H9 (cell line): ENCODE measurements at regions not wholly inside any gene's neighbourhood (a gene's known extent, or its start where the extent isn't known, plus 50 kb on each side); places are given as distances from the start of the nearest gene placed in this dataset.

Experiments used
- DNase-seq: peaks from one replicate; pipeline ENCODE4 v3.0.0-alpha.2; 2017
- H2AFZ ChIP-seq: one replicate; pipeline ENCODE4 v1.6.1; 2013; ENCODE audit warnings: mild to moderate bottlenecking, low read length, control low read depth, moderate library complexity
- H2AK5ac ChIP-seq: 2 replicates; pipeline ENCODE4 v1.6.1; 2013; ENCODE audit warnings: low read length, control low read depth, mixed read lengths; ENCODE audit not compliant: insufficient read length
- H2BK120ac ChIP-seq: one replicate; pipeline ENCODE4 v1.6.1; 2013; ENCODE audit warnings: low read depth, mild to moderate bottlenecking, low read length, control low read depth, inconsistent platforms; ENCODE audit not compliant: poor library complexity, severe bottlenecking
- H2BK12ac ChIP-seq: 2 replicates; pipeline ENCODE4 v1.6.1; 2013; ENCODE audit warnings: low read length, control low read depth, mixed read lengths, low read depth; ENCODE audit not compliant: insufficient read length
- H2BK15ac ChIP-seq: 2 replicates; pipeline ENCODE4 v1.6.1; 2013; ENCODE audit warnings: low read depth, low read length, control low read depth
- H2BK20ac ChIP-seq: one replicate; pipeline ENCODE4 v1.6.1; 2013; ENCODE audit warnings: low read depth, mild to moderate bottlenecking, low read length, control low read depth, inconsistent platforms; ENCODE audit not compliant: poor library complexity, severe bottlenecking
- H2BK5ac ChIP-seq: 2 replicates; pipeline ENCODE4 v1.6.1; 2013; ENCODE audit warnings: low read length, control low read depth, mixed read lengths; ENCODE audit not compliant: insufficient read length
- H3K14ac ChIP-seq: 2 replicates; pipeline ENCODE4 v1.6.1; 2013; ENCODE audit warnings: low read length, control low read depth; ENCODE audit not compliant: insufficient read depth
- H3K18ac ChIP-seq: 2 replicates; pipeline ENCODE4 v1.6.1; 2013; ENCODE audit warnings: low read depth, mild to moderate bottlenecking, mixed read lengths, low read length, control low read depth; ENCODE audit not compliant: insufficient read length
- H3K23ac ChIP-seq: 2 replicates; pipeline ENCODE4 v1.6.1; 2013; ENCODE audit warnings: low read length, control low read depth, mixed read lengths, low read depth; ENCODE audit not compliant: insufficient read length
- H3K23me2 ChIP-seq: 2 replicates; pipeline ENCODE4 v1.6.1; 2013; ENCODE audit warnings: low read depth, mild to moderate bottlenecking, mixed read lengths, low read length, control low read depth; ENCODE audit not compliant: insufficient read length, poor library complexity, severe bottlenecking
- H3K27ac ChIP-seq: 2 replicates; pipeline ENCODE4 v1.5.1; 2013; ENCODE audit warnings: low read length, control low read depth, mixed read lengths, low read depth; ENCODE audit not compliant: insufficient read length
- H3K27me3 ChIP-seq: 2 replicates; pipeline ENCODE4 v1.6.1; 2013; ENCODE audit warnings: low read length, control low read depth, inconsistent platforms; ENCODE audit not compliant: insufficient read depth
- H3K4ac ChIP-seq: 2 replicates; pipeline ENCODE4 v1.6.1; 2013; ENCODE audit warnings: low read depth, mild to moderate bottlenecking, control low read depth, inconsistent platforms, low read length, moderate library complexity
- H3K4me1 ChIP-seq: 2 replicates; pipeline ENCODE4 v1.6.1; 2013; ENCODE audit warnings: low read length, control low read depth, inconsistent platforms; ENCODE audit not compliant: insufficient read depth
- H3K4me2 ChIP-seq: 2 replicates; pipeline ENCODE4 v1.6.1; 2013; ENCODE audit warnings: low read length, control low read depth, mixed read lengths; ENCODE audit not compliant: insufficient read length, insufficient read depth
- H3K56ac ChIP-seq: 2 replicates; pipeline ENCODE4 v1.6.1; 2013; ENCODE audit warnings: low read depth, mild to moderate bottlenecking, mixed read lengths, low read length, control low read depth; ENCODE audit not compliant: insufficient read length
- H3K79me1 ChIP-seq: 2 replicates; pipeline ENCODE4 v1.6.1; 2013; ENCODE audit warnings: low read depth, mild to moderate bottlenecking, moderate library complexity, low read length, control low read depth, inconsistent platforms; ENCODE audit not compliant: insufficient read depth, poor library complexity, severe bottlenecking
- H3K79me2 ChIP-seq: 2 replicates; pipeline ENCODE4 v1.6.1; 2013; ENCODE audit warnings: low read length, control low read depth, inconsistent platforms; ENCODE audit not compliant: insufficient read depth
- H3K9ac ChIP-seq: 2 replicates; pipeline ENCODE4 v1.6.1; 2013; ENCODE audit warnings: low read length, control low read depth, mixed read lengths; ENCODE audit not compliant: insufficient read length; ENCODE audit errors: extremely low read depth
- H3K9me3 ChIP-seq: one replicate; pipeline ENCODE4 v1.6.1; 2013; ENCODE audit warnings: low read depth, low read length, inconsistent platforms; ENCODE audit not compliant: control insufficient read depth
- H3T11ph ChIP-seq: one replicate; pipeline ENCODE4 v1.6.1; 2013; ENCODE audit warnings: mild to moderate bottlenecking, low read length, control low read depth, inconsistent platforms
- H4K20me1 ChIP-seq: one replicate; pipeline ENCODE4 v1.6.1; 2013; ENCODE audit not compliant: control insufficient read depth, insufficient read length, insufficient read depth
- H4K5ac ChIP-seq: 2 replicates; pipeline ENCODE4 v1.6.1; 2013; ENCODE audit warnings: low read depth, mild to moderate bottlenecking, mixed read lengths, low read length, control low read depth; ENCODE audit not compliant: insufficient read length
- H4K8ac ChIP-seq: replicated peaks from 2 replicates; pipeline ENCODE4 v1.6.1; 2013; ENCODE audit warnings: low read length, control low read depth, mixed read lengths, low read depth; ENCODE audit not compliant: insufficient read length
- H4K91ac ChIP-seq: 2 replicates; pipeline ENCODE4 v1.6.1; 2013; ENCODE audit warnings: low read depth, mild to moderate bottlenecking, moderate library complexity, mixed read lengths, low read length, control low read depth; ENCODE audit not compliant: insufficient read length
- H3K27ac Mint-ChIP-seq, 3 experiments: 2 replicates in 2 of 3; 3 replicates in 1 of 3; pipeline ENCODE4 v1.8.0; 2020 to 2021; ENCODE audit warnings: mixed read lengths in 3 of 3, mild to moderate bottlenecking in 1 of 3, moderate library complexity in 1 of 3
- H3K27me3 Mint-ChIP-seq: 2 replicates; pipeline ENCODE4 v1.8.0; 2021; ENCODE audit warnings: low read depth, mild to moderate bottlenecking, moderate library complexity, mixed read lengths
- H3K36me3 Mint-ChIP-seq, 3 experiments: 2 replicates in 2 of 3; 3 replicates in 1 of 3; pipeline ENCODE4 v1.8.0; 2020 to 2021; ENCODE audit warnings: low read depth in 3 of 3, mixed read lengths in 3 of 3; ENCODE audit not compliant: insufficient read depth in 1 of 3
- H3K4me1 Mint-ChIP-seq, 2 experiments: 2 replicates each; pipeline ENCODE4 v1.8.0; 2020; ENCODE audit warnings: mixed read lengths in 2 of 2
- H3K4me3 Mint-ChIP-seq, 2 experiments: 2 replicates in 1 of 2; 3 replicates in 1 of 2; pipeline ENCODE4 v1.8.0; 2020 to 2021; ENCODE audit warnings: mild to moderate bottlenecking in 2 of 2, mixed read lengths in 2 of 2, moderate library complexity in 1 of 2
- H3K9me3 Mint-ChIP-seq, 2 experiments: 2 replicates in 1 of 2; 3 replicates in 1 of 2; pipeline ENCODE4 v1.8.0; 2020; ENCODE audit warnings: mild to moderate bottlenecking in 2 of 2, mixed read lengths in 2 of 2, moderate library complexity in 1 of 2
- WGBS: extraction: QIAGEN DNeasy Blood & Tissue Kit; methylation state at CpG from one replicate; pipeline ENCODE4 v1.1.7; 2013; ENCODE audit warnings: missing lambda C conversion rate, low lambda C conversion rate, mixed read lengths; ENCODE audit not compliant: insufficient read length; ENCODE audit errors: extremely low coverage; 5-methylcytosine and 5-hydroxymethylcytosine counted together
- TF ChIP-seq, protein P1 (sequence below): fragments of 200-600 bp; sonication (generic); conservative IDR thresholded peaks from 3 replicates; pipeline ENCODE4 v1.8.0; 2021; ENCODE audit warnings: antibody characterized with exemption, mild to moderate bottlenecking

DNA sequence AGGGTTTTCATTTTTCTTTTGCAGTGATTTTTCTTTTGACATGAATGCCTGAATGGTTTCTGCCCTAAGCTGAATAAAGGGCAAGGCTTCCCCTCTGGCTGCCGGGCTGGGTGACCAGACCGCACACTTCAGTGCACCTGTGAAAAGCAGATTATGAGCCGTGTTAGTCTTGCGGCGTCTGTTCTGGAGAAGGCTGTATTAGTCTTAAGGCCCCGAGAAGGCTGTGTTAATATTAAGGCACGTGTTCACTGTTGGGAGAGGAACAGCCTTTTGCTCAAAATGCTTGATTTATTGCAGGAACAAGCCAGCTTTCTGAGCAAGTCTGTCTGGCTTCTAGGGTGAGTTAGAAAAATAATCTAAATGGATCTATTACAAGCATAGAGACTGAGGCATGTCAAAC, 54.7 kb upstream of the DNAH14 start:
- Mint-ChIP-seq H3K4me3 (no peak overlapping the region), H3K9me3 (no peaks in the 10 kb centered on the region), H3K36me3 (no peaks in the 10 kb centered on the region; a peak in 1 of 7 replicates), H3K4me1 (peaks cover 25 to 26% of the 10 kb centered on the region in 2 experiments), H3K27ac (no peak overlapping the region; a peak in 1 of 7 replicates), H3K27me3 (no peaks in the 10 kb centered on the region; the same call in 1 of the 2 replicates)
- H3K18ac ChIP-seq: no peak overlapping the region
- no peak overlapping the region for H3K23ac ChIP-seq
- no peak overlapping the region for H3T11ph ChIP-seq
- no peak overlapping the region for H3K56ac ChIP-seq
- H2BK15ac ChIP-seq: no peak overlapping the region
- TF ChIP-seq, protein P1, sequence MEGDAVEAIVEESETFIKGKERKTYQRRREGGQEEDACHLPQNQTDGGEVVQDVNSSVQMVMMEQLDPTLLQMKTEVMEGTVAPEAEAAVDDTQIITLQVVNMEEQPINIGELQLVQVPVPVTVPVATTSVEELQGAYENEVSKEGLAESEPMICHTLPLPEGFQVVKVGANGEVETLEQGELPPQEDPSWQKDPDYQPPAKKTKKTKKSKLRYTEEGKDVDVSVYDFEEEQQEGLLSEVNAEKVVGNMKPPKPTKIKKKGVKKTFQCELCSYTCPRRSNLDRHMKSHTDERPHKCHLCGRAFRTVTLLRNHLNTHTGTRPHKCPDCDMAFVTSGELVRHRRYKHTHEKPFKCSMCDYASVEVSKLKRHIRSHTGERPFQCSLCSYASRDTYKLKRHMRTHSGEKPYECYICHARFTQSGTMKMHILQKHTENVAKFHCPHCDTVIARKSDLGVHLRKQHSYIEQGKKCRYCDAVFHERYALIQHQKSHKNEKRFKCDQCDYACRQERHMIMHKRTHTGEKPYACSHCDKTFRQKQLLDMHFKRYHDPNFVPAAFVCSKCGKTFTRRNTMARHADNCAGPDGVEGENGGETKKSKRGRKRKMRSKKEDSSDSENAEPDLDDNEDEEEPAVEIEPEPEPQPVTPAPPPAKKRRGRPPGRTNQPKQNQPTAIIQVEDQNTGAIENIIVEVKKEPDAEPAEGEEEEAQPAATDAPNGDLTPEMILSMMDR: no peak
- no CpG with 5 or more reads among the region's 7 CpGs for WGBS
- no peak overlapping the region for H3K4ac ChIP-seq
- no peak overlapping the region for H2BK20ac ChIP-seq
- no peaks in the 10 kb centered on the region for H3K79me2 ChIP-seq
- H3K9ac ChIP-seq: no peak overlapping the region
- H2BK5ac ChIP-seq: no peak overlapping the region
- no peak overlapping the region for H2BK120ac ChIP-seq
- H3K23me2 ChIP-seq: no peaks in the 10 kb centered on the region
- H3K14ac ChIP-seq: no peak overlapping the region
- no peak for DNase-seq
- no peaks in the 10 kb centered on the region for H4K20me1 ChIP-seq
- no peak overlapping the region for H2AFZ ChIP-seq
- H3K4me2 ChIP-seq: no peak overlapping the region
- no peaks in the 10 kb centered on the region for H3K9me3 ChIP-seq
- no peaks in the 10 kb centered on the region for H3K27me3 ChIP-seq
- H2BK12ac ChIP-seq: no peak overlapping the region
- H4K5ac ChIP-seq: no peak overlapping the region
- no peaks in the 10 kb centered on the region for H3K79me1 ChIP-seq
- H2AK5ac ChIP-seq: no peak overlapping the region
- H3K27ac ChIP-seq: no peak overlapping the region
- H4K8ac ChIP-seq: no peak overlapping the region
- H3K4me1 ChIP-seq: peaks cover 10% of the 10 kb centered on the region
- no peak overlapping the region for H4K91ac ChIP-seq
